HG03439 (cell line): ENCODE measurements at regions not wholly inside any gene's neighbourhood (a gene's known extent, or its start where the extent isn't known, plus 50 kb on each side); places are given as distances from the start of the nearest gene placed in this dataset.

Experiments
- ATAC-seq: cut with Tn5 transposase; IDR thresholded peaks from one replicate; pipeline ENCODE4 v1.9.1; 2021; ENCODE audit warnings: mild to moderate bottlenecking, moderate library complexity; ENCODE audit not compliant: unreplicated experiment

GRCh38 chr7:52897713-52898112 lies 137.7 kb upstream of the POM121L12 start:
- ATAC-seq, result no peak

DNA sequence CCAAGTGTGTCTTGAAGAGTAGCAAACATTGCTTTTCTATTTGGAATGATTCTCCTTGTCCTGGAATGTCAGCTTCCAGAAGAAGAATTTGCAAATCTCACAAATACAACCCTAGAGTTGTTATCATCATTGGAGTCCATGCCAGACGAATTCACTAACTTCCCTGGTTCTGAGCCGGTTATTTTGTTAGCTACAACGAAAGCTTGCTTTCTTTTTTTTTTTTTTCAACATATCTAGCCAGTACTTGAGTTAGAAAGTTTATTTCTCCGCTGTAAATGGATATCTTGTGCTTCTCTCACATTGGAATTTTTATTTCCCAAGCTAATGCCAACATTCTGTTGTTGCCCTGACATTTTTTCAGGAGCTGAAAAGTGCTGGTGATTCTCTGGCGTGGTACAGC lies 138.1 kb upstream of the POM121L12 start:
- ATAC-seq, result no peak

DNA sequence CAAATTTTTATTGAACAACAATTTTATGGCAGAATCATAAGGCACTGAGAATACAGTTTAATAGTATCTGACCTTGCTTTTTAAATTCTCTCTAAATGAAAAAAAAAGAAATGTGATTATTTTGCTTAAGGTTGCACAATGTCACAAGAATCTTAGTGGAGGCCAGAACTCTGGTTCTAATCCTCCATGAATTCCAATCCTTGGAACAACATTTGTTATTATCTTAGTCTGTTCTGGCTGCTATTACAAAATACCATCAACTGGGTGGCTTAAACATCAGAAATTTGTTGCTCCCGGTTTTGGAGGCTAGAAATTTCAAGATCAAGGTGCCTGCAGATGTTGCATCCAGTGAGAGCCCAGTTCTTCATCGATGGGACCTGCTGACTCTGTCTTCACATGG lies 158.2 kb upstream of the POM121L12 start:
- ATAC-seq, result no peak

GRCh38 chr7:52876402-52876801 lies 159.0 kb upstream of the POM121L12 start:
- no peak for ATAC-seq

DNA sequence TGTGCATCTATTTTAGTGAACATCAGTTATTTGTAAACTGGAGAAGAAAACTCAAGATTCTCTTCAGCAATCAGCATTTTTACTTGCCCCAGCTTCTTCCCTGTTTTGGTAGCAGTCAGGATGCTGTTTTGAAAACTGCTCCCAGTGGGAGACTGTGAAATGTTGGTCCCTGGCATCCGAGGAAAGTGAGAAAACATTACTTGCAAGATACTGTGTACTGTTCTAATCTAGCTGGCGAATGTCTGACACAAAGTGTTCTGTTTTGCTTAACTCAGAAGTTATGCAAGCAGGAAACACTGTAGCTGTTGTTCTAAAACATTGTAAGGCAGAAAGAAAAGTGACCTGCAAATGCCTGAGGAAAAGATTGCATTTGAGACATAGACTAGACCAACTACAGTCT lies 171.8 kb upstream of the POM121L12 start:
- ATAC-seq, result no peak

DNA sequence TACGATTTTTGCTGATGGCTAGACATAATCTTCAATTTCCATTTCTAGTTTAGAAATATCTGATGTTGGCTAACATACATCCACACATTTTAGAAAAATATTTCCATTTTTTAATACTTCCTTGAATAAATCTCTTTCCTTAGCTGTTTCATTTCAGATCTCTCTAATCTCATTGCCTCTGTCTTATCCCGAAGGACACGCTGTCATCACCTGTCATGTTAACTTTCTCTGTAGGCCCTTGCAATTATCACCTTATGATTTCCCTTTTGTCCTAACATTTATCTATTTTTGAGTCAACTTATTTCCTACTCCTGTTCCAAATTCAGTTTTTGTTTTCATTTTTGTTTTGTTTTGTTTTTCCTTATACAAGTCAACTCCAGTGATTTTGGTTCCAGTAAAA lies 173.1 kb upstream of the POM121L12 start:
- no peak for ATAC-seq

DNA sequence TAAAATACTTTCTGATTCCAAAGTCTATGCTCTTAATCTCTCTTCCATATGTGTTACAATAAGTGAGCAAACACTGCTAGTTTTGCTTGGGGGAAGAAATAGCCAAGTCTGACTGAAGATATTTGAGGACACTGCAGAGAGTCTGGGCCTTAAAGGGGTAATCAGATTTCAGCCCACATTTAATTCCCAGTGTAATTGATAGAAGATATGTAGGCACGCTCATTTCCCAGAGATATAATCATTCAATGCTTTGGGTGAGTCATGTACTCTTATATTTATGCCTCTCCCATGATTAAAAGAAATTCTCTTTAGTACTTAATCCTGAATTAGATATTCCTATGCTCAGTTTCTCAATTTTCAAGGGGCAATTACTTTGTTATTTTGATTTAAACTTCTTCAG lies 178.1 kb upstream of the POM121L12 start:
- ATAC-seq, result no peak

DNA sequence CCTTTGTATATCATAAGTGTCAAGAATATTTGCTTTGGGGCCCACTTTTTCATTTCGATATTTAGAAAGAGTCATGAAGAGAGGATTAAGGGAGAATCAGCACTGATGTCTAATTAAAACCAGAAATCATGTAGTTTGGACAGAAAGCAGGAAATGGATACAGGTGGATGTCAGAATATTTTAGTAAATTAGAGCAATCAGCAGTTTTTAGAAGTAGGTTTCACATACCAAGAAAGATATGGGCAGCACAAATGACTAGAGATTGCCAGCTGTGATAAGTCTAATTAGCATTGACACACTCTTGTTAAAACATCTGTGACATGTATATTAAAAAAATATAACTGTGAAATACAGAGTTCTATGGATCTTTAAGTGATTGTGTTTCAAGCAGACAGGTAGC lies 180.8 kb upstream of the POM121L12 start:
- ATAC-seq, result no peak

DNA sequence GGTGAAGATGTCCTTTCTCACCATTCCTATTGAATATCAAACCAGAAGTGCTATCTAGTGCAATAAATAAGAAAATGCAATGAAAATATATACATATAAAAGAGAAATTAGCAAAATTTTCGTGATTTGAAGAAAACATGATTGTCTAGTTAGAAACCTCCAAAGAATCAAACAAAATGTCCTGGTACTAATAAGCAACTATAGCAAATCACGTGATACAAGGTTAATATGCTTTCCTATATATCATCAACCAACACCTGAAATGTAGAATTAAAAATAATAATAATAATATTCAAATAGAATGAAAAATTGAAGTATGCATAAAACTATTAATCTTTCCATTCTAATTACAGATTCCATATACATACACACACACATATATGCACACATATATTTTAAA lies 183.9 kb upstream of the POM121L12 start:
- ATAC-seq, result no peak

GRCh38 chr7:52843436-52843835 lies 192.0 kb upstream of the POM121L12 start:
- ATAC-seq, result no peak

DNA sequence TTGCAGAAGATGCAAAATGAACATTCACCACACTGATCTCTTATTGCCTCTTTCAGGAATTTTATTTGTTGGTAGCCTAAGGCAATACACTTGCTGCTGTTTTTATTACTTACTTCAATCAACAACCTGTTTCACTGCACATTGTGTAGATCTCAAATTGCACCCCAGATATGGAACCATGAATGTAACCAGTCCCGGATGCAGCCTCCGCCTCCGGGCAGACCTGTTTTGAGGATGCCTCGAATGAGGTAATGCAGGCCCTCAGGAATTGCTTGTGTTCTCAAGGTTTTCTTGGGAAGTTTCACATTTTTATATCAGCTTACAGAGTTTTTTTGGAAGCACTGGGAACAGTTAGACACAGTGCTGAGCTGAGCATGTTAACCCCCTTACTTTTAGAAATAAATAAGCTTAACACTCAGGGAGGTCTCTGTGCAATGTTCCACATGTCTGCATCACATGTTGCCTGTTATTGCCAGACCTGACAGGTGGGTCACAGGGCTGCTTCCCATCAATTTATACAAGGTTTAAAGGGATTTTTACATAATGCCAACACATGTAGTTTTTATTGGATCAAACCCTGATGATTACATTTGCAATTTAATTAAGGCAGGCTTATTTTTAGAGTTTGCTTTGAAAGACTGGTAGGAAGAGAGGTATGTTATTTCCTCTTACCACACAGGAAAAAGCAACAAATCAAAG lies 193.1 kb upstream of the POM121L12 start:
- no peak for ATAC-seq

- ATAC-seq, result no peak
Measured at GRCh38 chr7:52838981-52839411, 196.4 kb upstream of the POM121L12 start.

GRCh38 chr7:52831321-52831720 lies 204.1 kb upstream of the POM121L12 start:
- no peak for ATAC-seq

- no peak for ATAC-seq
Measured at GRCh38 chr7:52830801-52831200, 204.6 kb upstream of the POM121L12 start.

GRCh38 chr7:52826515-52827265 lies 208.7 kb upstream of the POM121L12 start:
- ATAC-seq, result no peak

GRCh38 chr7:52825611-52826010 lies 209.8 kb upstream of the POM121L12 start:
- ATAC-seq, result no peak

DNA sequence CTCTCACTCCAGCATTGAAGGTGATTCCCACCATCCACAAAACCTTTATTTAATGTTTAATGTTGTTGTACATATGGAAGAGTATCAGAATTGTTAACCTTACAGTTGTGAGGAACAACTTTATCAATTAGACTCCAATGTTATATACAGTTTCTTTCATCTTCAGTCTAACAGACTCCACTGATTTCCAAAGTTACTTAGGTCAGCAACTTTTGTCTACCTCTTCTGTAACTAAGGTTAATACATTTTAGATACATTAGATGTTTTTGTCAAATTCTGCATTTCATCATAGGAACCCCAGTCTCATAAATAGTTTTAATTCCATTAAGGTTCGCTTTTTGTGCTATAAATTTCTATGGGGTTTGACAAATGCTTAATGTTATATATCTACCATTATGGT lies 223.9 kb upstream of the POM121L12 start:
- no peak for ATAC-seq

- ATAC-seq, result no peak
Measured at GRCh38 chr7:52799817-52800216, 235.6 kb upstream of the POM121L12 start.

DNA sequence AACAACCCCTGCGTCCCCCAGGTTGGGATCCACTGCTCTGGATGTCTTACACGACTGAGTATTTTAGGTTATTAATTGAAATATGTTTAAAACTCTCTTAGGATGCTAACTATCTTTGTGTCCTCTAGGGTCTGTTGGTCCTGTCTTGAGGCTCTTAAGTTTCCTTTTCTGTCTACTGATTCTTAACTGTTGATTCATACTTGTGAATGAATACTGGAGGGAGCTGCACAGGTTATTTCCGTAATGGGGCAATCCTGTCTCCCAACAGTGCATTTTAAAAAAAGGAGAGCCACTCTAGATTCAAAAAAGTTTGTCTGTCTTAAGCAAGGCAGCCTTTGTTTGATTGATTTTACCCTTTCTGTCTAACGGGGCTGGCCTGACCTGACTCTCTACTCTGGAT lies 237.6 kb upstream of the POM121L12 start:
- no peak for ATAC-seq

- no peak for ATAC-seq
Measured at GRCh38 chr7:52794621-52795020, 240.8 kb upstream of the POM121L12 start.

- ATAC-seq, result no peak
Measured at GRCh38 chr7:52791176-52791700, 244.2 kb upstream of the POM121L12 start.

GRCh38 chr7:52786174-52786573 lies 249.3 kb upstream of the POM121L12 start:
- no peak for ATAC-seq
